ENCODE measurements at regions not wholly inside any gene's neighbourhood (a gene's known extent, or its start where the extent isn't known, plus 50 kb on each side); places are given as distances from the start of the nearest gene placed in this dataset.

DNA sequence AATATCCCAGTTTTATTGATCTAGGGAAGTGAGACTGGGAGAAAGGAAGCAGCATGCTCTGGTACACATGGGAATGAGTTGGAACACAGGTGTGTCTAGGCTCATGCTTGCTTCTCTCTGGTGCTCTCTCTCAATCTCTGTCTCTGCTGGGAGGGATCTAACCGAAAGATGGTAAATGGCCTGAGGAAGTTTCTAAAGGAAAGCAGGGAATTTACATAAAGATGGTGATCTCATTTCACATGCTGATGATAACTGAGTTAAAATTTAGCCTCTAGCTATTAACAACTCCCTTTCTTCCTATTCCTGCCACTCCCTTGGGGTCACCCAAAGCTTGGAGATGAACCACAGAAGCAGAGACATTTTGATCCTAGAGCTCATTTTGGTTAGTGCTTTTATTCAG, 436.2 kb downstream of the SH3GL2 start:
- H3K4me3 ChIP-seq (ENCODE audit: low read depth, low read length) = no peak overlapping the region
- no peak for TF ChIP-seq CTCF (IDR thresholded peaks at IDR 0.05; ENCODE audit: control insufficient read depth, extremely low read depth, insufficient read depth)
- no peak for DNase-seq (ENCODE audit: low read depth)

GRCh38 chr9:18017136-18017535, 438.3 kb downstream of the SH3GL2 start:
- no peak overlapping the region for H3K4me3 ChIP-seq (ENCODE audit: low read depth, low read length)
- TF ChIP-seq CTCF (IDR thresholded peaks at IDR 0.05; ENCODE audit: control insufficient read depth, extremely low read depth, insufficient read depth) = 0 out of 2 replicates have a peak, but pooled peaks have one; percentile 10

DNA sequence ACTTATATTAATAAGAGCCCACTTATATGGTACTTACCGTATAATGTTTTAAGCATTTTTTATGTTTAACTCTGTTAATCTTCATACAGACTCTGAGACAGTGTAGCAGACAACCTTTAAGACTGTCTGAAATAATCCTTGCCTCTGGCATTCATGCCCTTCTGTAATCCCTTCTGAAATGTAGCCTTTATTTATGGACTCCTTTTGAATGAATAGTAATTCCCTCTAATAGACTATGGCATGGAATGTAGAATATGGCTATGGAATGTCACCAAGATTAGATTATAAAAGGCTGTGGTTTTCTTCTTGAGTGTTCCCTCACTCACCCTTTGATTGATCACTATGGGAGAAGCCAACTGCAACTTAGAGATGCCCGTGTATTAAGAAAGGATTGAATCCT, 439.4 kb downstream of the SH3GL2 start:
- no peak overlapping the region for H3K4me3 ChIP-seq (ENCODE audit: low read depth, low read length)
- DNase-seq (ENCODE audit: low read depth) = no peak
- no peak for TF ChIP-seq CTCF (IDR thresholded peaks at IDR 0.05; ENCODE audit: control insufficient read depth, extremely low read depth, insufficient read depth)

More at GRCh38 chr9:18017136-18017535, 438.3 kb downstream of the SH3GL2 start:
- DNase-seq (ENCODE audit: low read depth) = no peak

GRCh38 chr9:18018661-18019060, 439.8 kb downstream of the SH3GL2 start:
- H3K4me3 ChIP-seq (ENCODE audit: low read depth, low read length) = no peak overlapping the region
- no peak for DNase-seq (ENCODE audit: low read depth)
- TF ChIP-seq CTCF (IDR thresholded peaks at IDR 0.05; ENCODE audit: control insufficient read depth, extremely low read depth, insufficient read depth) = no peak

DNA sequence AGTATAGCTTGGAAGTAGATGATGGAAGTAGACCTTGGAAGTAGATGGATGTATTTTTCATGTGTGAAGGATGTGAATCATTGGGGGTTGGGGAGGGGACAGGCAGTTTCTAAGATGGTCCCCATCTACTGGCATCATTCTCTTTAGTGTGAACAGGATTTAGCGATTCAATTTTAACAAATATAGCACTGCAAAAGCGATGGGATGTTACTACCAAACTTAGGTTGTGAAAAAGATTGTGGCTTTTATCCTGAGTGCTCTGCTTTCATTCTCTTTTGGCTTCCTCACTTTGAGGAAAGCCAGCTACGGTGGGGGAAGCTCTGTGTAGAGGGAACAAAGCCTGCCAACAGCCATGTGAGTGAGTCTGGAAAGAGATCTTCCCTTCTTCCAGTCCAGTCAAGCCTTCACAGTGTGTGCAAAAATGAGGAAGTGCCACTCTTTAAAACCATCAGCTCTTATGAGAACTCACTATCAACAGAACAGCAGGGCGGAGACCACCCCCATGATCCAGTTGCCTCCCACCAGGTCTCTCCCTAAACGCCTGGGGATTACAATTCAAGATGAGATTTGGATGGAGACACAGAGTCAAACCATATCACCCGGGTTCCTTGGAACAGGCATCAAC, 441.4 kb downstream of the SH3GL2 start:
- DNase-seq (ENCODE audit: low read depth) = no peak
- no peak for TF ChIP-seq CTCF (IDR thresholded peaks at IDR 0.05; ENCODE audit: control insufficient read depth, extremely low read depth, insufficient read depth)
- H3K4me3 ChIP-seq (ENCODE audit: low read depth, low read length) = no peak overlapping the region

DNA sequence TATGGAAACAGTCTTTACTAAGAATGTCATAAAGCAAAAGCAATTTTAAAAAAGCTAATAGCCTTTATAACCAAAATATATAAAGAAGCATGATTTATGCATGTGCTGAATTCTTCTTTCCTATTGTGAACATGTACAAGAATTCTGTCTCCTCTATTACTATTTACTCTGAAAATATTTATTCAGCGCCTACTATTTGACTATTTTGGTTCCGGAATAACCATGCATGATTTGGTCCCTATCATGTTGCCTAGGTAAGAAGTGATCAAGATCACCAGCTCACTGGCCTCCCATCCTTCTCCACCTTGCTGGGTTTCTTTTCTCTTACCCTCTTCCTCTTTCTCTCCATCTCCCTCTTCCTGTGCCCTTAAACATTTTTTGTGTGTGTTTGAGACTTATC, 443.8 kb downstream of the SH3GL2 start:
- TF ChIP-seq CTCF (IDR thresholded peaks at IDR 0.05; ENCODE audit: control insufficient read depth, extremely low read depth, insufficient read depth) = no peak
- no peak overlapping the region for H3K4me3 ChIP-seq (ENCODE audit: low read depth, low read length)

DNA sequence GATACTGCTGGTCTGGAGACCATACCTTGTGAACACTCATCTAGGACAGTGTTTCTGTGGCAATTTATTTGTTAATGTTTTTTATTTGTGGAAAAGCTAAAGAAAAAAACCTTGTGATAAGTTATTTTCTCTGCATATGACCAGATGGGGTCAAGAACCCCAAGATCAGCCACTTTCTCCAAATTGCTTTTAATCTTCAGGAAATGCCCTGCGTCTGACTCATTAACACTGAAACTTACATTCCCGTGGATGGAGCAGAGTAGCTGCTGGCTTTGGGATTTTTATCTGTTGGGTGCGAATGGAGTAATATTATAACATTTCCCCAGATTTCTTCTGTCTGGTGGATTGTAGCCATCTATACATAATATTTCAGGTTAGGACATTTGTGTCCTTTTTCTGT, 444.5 kb downstream of the SH3GL2 start:
- TF ChIP-seq CTCF (IDR thresholded peaks at IDR 0.05; ENCODE audit: control insufficient read depth, extremely low read depth, insufficient read depth) = no peak
- no peak for DNase-seq (ENCODE audit: low read depth)
- H3K4me3 ChIP-seq (ENCODE audit: low read depth, low read length) = no peak overlapping the region

More for the DNA sequence above, 443.8 kb downstream of the SH3GL2 start:
- no peak for DNase-seq (ENCODE audit: low read depth)

Measured in LNCaP clone FGC (cell line).